SK-N-MC (cell line): ENCODE measurements at regions not wholly inside any gene's neighbourhood (a gene's known extent, or its start where the extent isn't known, plus 50 kb on each side); places are given as distances from the start of the nearest gene placed in this dataset.

Experiments used
- EZH2 ChIP-seq: fragments of 200-600 bp; sonication (generic); IDR thresholded peaks from one replicate; pipeline ENCODE4 v1.6.1; 2017; ENCODE audit warnings: antibody characterized with exemption
- FOXP2 ChIP-seq: optimal IDR thresholded peaks from 2 replicates; pipeline ENCODE3; 2011; ENCODE audit warnings: mild to moderate bottlenecking, moderate library complexity; ENCODE audit not compliant: insufficient read depth; ENCODE audit errors: extremely low read length, control extremely low read depth
- POLR2AphosphoS5 ChIP-seq: IDR thresholded peaks from 2 replicates; pipeline ENCODE4 v1.6.1; 2012; ENCODE audit warnings: mild to moderate bottlenecking, low read depth, low read length, borderline replicate concordance

GRCh38 chr3:117308353-117308752 lies 598.8 kb downstream of the TUSC7 start:
- TF ChIP-seq FOXP2 (no peak), EZH2 (no peak), POLR2AphosphoS5 (no peak)
